Tibial nerve (tissue), 4 donors: ENCODE measurements at regions not wholly inside any gene's neighbourhood (a gene's known extent, or its start where the extent isn't known, plus 50 kb on each side); places are given as distances from the start of the nearest gene placed in this dataset.

Experiments
- CTCF ChIP-seq, 5 experiments: fragments of 200-600 bp in 3 of 5; fragments of 450-650 bp in 2 of 5; sonication (generic) in 3 of 5; IDR thresholded peaks; one replicate each; pipeline ENCODE4 v1.5.1; 2016 to 2019; ENCODE audit warnings: antibody characterized with exemption in 5 of 5, mild to moderate bottlenecking in 3 of 5, moderate library complexity in 2 of 5
- EP300 ChIP-seq, 2 donors: sonication (generic); formaldehyde crosslinking; IDR thresholded peaks; one replicate each; pipeline ENCODE4 v1.6.1; 2017; ENCODE audit warnings: antibody characterized with exemption in 2 of 2, mild to moderate bottlenecking in 1 of 2
- POLR2A ChIP-seq, 2 donors: fragments of 450-650 bp; IDR thresholded peaks; one replicate each; pipeline ENCODE4 v1.6.1; 2017; ENCODE audit warnings: antibody characterized with exemption in 2 of 2, mild to moderate bottlenecking in 2 of 2, moderate library complexity in 2 of 2

GRCh38 chr6:106763361-106763760 lies 134.0 kb downstream of the QRSL1 start:
- TF ChIP-seq CTCF (IDR thresholded peaks at IDR 0.05) = no peak
- TF ChIP-seq POLR2A (IDR thresholded peaks at IDR 0.05) = no peak
- no peak for TF ChIP-seq EP300 (IDR thresholded peaks at IDR 0.05)
